CMK (cell line): ENCODE measurements at regions not wholly inside any gene's neighbourhood (a gene's known extent, or its start where the extent isn't known, plus 50 kb on each side); places are given as distances from the start of the nearest gene placed in this dataset.

Experiments
- DNase-seq: peaks from one replicate; pipeline ENCODE4 v3.0.0-alpha.2; 2010; ENCODE audit warnings: low read depth

DNA sequence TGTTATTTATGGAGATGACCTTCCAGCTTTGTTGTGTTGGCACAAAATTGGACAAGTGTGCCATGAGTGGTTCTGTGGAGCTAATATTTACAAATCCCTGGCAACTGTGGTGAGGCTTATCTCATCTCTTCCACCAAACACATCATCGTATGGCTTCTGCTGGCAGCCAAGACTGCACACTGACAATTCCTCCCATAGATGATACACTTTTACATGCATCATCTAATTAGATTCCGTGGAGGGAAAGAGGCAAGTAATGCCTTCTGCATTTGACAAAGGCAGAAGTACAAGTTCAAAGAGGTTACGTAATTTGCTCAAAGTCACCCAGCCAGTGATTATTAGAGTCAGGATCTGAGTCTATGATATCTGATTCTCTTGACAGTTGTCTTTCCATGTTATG, 62.7 kb upstream of the KIRREL3 start:
- DNase-seq, result no peak

DNA sequence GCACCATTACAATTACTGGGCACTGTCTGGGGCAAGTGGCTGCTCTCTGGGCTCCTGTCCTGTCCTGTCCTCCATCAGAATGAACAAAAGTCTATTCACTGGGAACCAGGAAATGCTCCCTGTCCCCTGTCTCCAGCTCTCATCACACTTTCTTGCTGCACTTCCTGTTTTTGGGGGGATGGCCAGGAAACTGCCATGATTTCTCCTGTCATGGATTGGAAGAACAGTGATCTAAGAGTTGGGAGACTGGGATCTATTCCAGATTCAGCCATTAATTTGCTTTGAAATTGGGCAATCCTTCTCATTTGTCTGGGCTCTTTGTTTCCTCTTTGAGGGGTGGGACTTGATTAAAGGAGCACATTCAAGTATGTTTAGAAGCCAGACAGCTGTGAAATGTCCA, 61.4 kb upstream of the KIRREL3 start:
- no peak for DNase-seq

GRCh38 chr11:127059750-127060149, 59.2 kb upstream of the KIRREL3 start:
- DNase-seq, result no peak

GRCh38 chr11:127059286-127059685, 58.7 kb upstream of the KIRREL3 start:
- DNase-seq, result no peak

DNA sequence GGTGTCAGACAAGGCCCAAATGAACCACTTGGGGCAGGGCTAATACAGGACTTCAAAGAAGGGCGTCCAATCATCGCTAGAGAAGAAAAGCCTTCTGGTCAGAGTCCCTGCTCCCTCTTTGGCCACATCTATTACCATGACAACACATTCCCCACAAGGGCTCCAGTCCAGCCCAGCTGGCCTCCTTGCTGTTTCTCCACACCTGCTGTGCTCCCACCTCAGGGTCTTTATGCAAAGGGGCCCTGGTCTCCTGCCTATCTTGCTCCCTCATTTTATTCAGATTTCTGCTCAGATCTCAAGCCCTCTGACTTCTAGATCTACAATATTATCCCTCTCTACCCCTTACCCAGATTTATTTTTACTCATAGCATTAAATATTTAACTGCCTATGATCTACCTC, 58.0 kb upstream of the KIRREL3 start:
- DNase-seq, result no peak

DNA sequence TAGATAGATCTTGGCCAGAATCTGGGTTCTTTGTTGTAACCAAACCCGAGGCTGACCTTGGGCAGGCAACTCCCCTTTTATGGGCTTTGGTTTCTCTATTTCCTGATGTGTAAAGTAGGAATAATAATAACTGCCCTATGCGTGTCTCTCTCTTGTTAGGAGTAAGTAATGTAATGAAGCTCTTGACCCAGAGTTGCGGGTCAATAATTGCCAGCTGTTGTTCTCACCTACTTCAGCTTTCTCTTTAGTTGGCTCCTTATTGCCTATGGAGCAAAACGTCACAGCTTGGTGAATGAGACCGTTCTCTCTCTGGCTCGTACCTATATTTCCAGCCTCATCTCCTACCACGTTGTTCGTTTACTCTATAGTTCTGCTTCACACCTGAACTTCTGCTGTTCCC, 56.6 kb upstream of the KIRREL3 start:
- no peak for DNase-seq

DNA sequence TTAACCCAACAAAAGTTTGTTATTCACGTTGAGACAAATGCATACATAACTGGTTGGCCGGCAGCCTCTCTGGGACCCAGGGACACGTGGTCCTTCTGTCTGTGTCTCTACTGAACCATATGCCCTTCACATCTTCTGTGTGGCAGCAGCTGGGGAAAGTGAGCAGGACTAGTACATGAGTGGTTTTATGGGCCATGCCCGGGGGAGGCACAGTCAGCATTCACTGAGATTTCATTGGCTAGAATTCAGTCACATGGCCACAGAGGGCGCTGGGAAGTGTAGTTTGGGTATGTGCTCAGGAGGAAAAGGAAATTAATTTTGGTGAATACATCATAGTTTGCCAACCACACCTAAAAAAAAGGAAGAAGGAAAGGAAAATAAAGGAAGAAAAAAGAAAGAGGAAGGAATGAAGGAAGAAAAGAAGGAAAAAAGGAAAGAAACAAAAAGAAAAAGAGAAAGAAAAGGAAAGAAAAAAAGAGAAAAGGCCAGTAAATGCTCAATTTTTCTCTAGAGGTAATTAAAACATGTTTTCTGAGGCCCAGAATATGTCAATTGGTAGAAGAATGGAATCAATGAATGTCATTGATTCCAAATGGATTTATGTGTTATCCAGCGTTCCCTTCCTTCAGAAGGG, 55.9 kb upstream of the KIRREL3 start:
- no peak for DNase-seq

GRCh38 chr11:127055236-127055635, 54.7 kb upstream of the KIRREL3 start:
- DNase-seq, result no peak

DNA sequence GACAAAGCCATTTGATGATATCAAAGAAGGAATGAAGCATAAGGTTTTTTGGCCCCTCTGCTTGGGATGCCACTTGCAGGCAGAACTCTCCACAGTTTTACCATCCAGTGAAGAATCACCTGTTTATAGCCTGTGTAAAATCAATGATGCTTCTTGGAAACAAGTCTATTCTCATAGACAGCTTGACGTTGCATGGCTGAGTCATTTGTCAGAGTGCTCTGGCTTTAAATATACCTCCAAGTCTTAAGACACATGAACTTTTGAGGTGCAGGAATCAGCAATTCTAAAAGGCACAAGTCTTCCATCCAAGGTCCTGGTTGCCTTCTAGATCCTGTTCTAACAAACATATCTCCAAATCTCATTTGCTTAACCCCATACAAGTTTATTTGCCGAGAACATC, 53.6 kb upstream of the KIRREL3 start:
- no peak for DNase-seq

GRCh38 chr11:127052404-127052803, 51.8 kb upstream of the KIRREL3 start:
- no peak for DNase-seq
